HepG2 (cell line): ENCODE measurements at regions not wholly inside any gene's neighbourhood (a gene's known extent, or its start where the extent isn't known, plus 50 kb on each side); places are given as distances from the start of the nearest gene placed in this dataset.

Experiments used
- ARNTL ChIP-seq: sonication (generic); formaldehyde crosslinking; IDR thresholded peaks from 2 replicates; pipeline ENCODE4 v1.4.0; 2020; ENCODE audit warnings: mild to moderate bottlenecking, missing genetic modification reagents
- BRD4 ChIP-seq: sonication (generic); formaldehyde crosslinking; IDR thresholded peaks from 2 replicates; pipeline ENCODE4 v1.4.0; 2020; ENCODE audit warnings: missing genetic modification reagents
- HES4 ChIP-seq: sonication (generic); formaldehyde crosslinking; IDR thresholded peaks from 2 replicates; pipeline ENCODE4 v1.9.0; 2021; ENCODE audit warnings: mild to moderate bottlenecking, missing genetic modification reagents, borderline replicate concordance
- HNRNPL ChIP-seq: fragments of 200-400 bp; formaldehyde crosslinking; IDR thresholded peaks from 2 replicates; pipeline ENCODE4 v1.6.1; 2017; ENCODE audit warnings: mild to moderate bottlenecking, low read depth, low read length
- IRX3 ChIP-seq: sonication (generic); formaldehyde crosslinking; IDR thresholded peaks from 2 replicates; pipeline ENCODE4 v1.8.1; 2023; ENCODE audit warnings: mild to moderate bottlenecking, low read depth, missing genetic modification reagents, borderline replicate concordance
- JARID2 ChIP-seq: sonication (generic); formaldehyde crosslinking; IDR thresholded peaks from 2 replicates; pipeline ENCODE4 v1.8.1; 2023; ENCODE audit warnings: missing genetic modification reagents, inconsistent platforms; ENCODE audit not compliant: insufficient replicate concordance
- KLF9 ChIP-seq: IDR thresholded peaks from 2 replicates; pipeline ENCODE4 v1.6.1; 2016; ENCODE audit warnings: low read depth
- MBD4 ChIP-seq: IDR thresholded peaks from 2 replicates; pipeline ENCODE4 v1.6.1; 2012; ENCODE audit warnings: low read length, inconsistent platforms, borderline replicate concordance
- MTA3 ChIP-seq: sonication (generic); formaldehyde crosslinking; IDR thresholded peaks from 2 replicates; pipeline ENCODE4 v1.4.0; 2020; ENCODE audit warnings: missing genetic modification reagents
- NFKB2 ChIP-seq: sonication (generic); formaldehyde crosslinking; IDR thresholded peaks from 2 replicates; pipeline ENCODE4 v1.4.0; 2020; ENCODE audit warnings: missing genetic modification reagents, borderline replicate concordance
- NFYC ChIP-seq: IDR thresholded peaks from 2 replicates; pipeline ENCODE4 v1.6.1; 2016; ENCODE audit warnings: missing genetic modification reagents, missing compliant biosample characterization
- NKX3-1 ChIP-seq: sonication (generic); formaldehyde crosslinking; IDR thresholded peaks from 2 replicates; pipeline ENCODE4 v1.5.0; 2020; ENCODE audit warnings: missing genetic modification reagents
- NRL ChIP-seq: sonication (generic); formaldehyde crosslinking; IDR thresholded peaks from 2 replicates; pipeline ENCODE4 v1.5.0; 2020; ENCODE audit warnings: missing genetic modification reagents, mild to moderate bottlenecking, moderate library complexity, borderline replicate concordance
- POLR2G ChIP-seq: fragments of 200-400 bp; formaldehyde crosslinking; IDR thresholded peaks from 2 replicates; pipeline ENCODE4 v1.6.1; 2018; ENCODE audit warnings: mild to moderate bottlenecking, low read depth, low read length, moderate library complexity
- RBM22 ChIP-seq: fragments of 200-400 bp; formaldehyde crosslinking; optimal IDR thresholded peaks from 2 replicates; pipeline ENCODE3; 2017; ENCODE audit warnings: mild to moderate bottlenecking, low read length, moderate library complexity
- SMAD9 ChIP-seq: sonication (generic); formaldehyde crosslinking; IDR thresholded peaks from 2 replicates; pipeline ENCODE4 v1.5.1; 2020; ENCODE audit warnings: mild to moderate bottlenecking, missing genetic modification reagents
- SMC3 ChIP-seq: IDR thresholded peaks from 2 replicates; pipeline ENCODE4 v1.6.1; 2011; ENCODE audit warnings: low read length, improper control_type of control experiment
- U2AF2 ChIP-seq: fragments of 200-400 bp; formaldehyde crosslinking; IDR thresholded peaks from 2 replicates; pipeline ENCODE4 v1.6.1; 2017; ENCODE audit warnings: low read depth, mild to moderate bottlenecking, low read length
- YEATS2 ChIP-seq: sonication (generic); formaldehyde crosslinking; IDR thresholded peaks from 2 replicates; pipeline ENCODE4 v1.4.0; 2020; ENCODE audit warnings: missing genetic modification reagents, borderline replicate concordance
- ZBTB7A ChIP-seq: sonication (generic); formaldehyde crosslinking; IDR thresholded peaks from 2 replicates; pipeline ENCODE4 v1.8.0; 2022; ENCODE audit warnings: mild to moderate bottlenecking, missing genetic modification reagents
- ZFAT ChIP-seq: sonication (generic); formaldehyde crosslinking; conservative IDR thresholded peaks from 2 replicates; pipeline ENCODE4 v1.8.1; 2023; ENCODE audit warnings: missing genetic modification reagents, inconsistent platforms
- ZFP82 ChIP-seq: sonication (generic); formaldehyde crosslinking; IDR thresholded peaks from 2 replicates; pipeline ENCODE4 v1.5.1; 2020; ENCODE audit warnings: mild to moderate bottlenecking, missing genetic modification reagents, borderline replicate concordance
- ZFX ChIP-seq: sonication (generic); formaldehyde crosslinking; IDR thresholded peaks from 2 replicates; pipeline ENCODE4 v1.4.0; 2020; ENCODE audit warnings: mild to moderate bottlenecking, low read depth, missing genetic modification reagents, moderate library complexity
- ZNF12 ChIP-seq: sonication (generic); formaldehyde crosslinking; IDR thresholded peaks from 2 replicates; pipeline ENCODE4 v1.5.0; 2020; ENCODE audit warnings: missing genetic modification reagents
- ZNF296 ChIP-seq: sonication (generic); formaldehyde crosslinking; conservative IDR thresholded peaks from 2 replicates; pipeline ENCODE4 v1.5.0; 2020; ENCODE audit warnings: mild to moderate bottlenecking, missing genetic modification reagents
- ZNF33A ChIP-seq: sonication (generic); formaldehyde crosslinking; IDR thresholded peaks from 2 replicates; pipeline ENCODE4 v1.5.1; 2020; ENCODE audit warnings: missing genetic modification reagents, mild to moderate bottlenecking, moderate library complexity, borderline replicate concordance
- ZNF501 ChIP-seq: sonication (generic); formaldehyde crosslinking; IDR thresholded peaks from 2 replicates; pipeline ENCODE4 v1.5.1; 2020; ENCODE audit warnings: mild to moderate bottlenecking, moderate library complexity, missing genetic modification reagents
- ZNF780A ChIP-seq: sonication (generic); formaldehyde crosslinking; IDR thresholded peaks from 2 replicates; pipeline ENCODE4 v1.8.0; 2022; ENCODE audit warnings: mild to moderate bottlenecking, missing genetic modification reagents, moderate library complexity
- ZNF850 ChIP-seq: sonication (generic); formaldehyde crosslinking; conservative IDR thresholded peaks from 2 replicates; pipeline ENCODE4 v1.9.0; 2021; ENCODE audit warnings: mild to moderate bottlenecking, missing genetic modification reagents
- ZNF879 ChIP-seq: sonication (generic); formaldehyde crosslinking; IDR thresholded peaks from 2 replicates; pipeline ENCODE4 v1.8.1; 2023; ENCODE audit warnings: missing genetic modification reagents
- TF ChIP-seq, protein P1 (sequence below): sonication (generic); formaldehyde crosslinking; IDR thresholded peaks from 2 replicates; pipeline ENCODE4 v1.8.1; 2023; ENCODE audit warnings: mild to moderate bottlenecking, missing genetic modification reagents
- TF ChIP-seq, protein P2 (sequence below): sonication (generic); formaldehyde crosslinking; IDR thresholded peaks from 2 replicates; pipeline ENCODE4 v1.5.1; 2020; ENCODE audit warnings: mild to moderate bottlenecking, missing genetic modification reagents, moderate library complexity

DNA sequence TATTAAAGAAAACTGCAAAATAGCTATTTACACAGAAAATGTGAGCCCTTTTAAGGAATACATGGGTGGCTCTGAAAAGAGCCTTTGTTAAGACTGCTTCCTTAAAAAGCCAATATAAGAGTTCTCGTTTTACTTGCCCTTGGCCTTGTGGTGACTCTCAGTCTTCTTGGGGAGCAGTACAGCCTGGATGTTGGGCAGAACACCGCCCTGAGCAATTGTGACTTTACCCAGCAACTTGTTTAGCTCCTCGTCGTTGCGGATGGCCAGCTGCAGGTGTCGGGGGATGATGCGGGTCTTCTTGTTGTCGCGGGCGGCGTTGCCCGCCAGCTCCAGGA, 111.5 kb downstream of the HFE start (continued):
- TF ChIP-seq MTA3 (CRISPR knock-in tag) = no peak
- 0 out of 2 replicates have a peak, but pooled peaks have one; percentile 68 for TF ChIP-seq ZNF879
- TF ChIP-seq ZNF850 = 0 out of 2 replicates have a peak, but pooled peaks have one; percentile 34
- TF ChIP-seq ZFX (CRISPR knock-in tag) = no peak
- TF ChIP-seq NFKB2 (CRISPR knock-in tag) = 0 out of 2 replicates have a peak, but pooled peaks have one; percentile 42
- 0 out of 2 replicates have a peak, but pooled peaks have one; percentile 64 for TF ChIP-seq BRD4 (CRISPR knock-in tag)
- TF ChIP-seq ZNF33A (CRISPR knock-in tag) = 0 out of 2 replicates have a peak, but pooled peaks have one; percentile 87
- no peak for TF ChIP-seq ARNTL (CRISPR knock-in tag)
- TF ChIP-seq ZNF501 (CRISPR knock-in tag) = no peak
- no peak for TF ChIP-seq MBD4
- 0 out of 2 replicates have a peak, but pooled peaks have one; percentile 17 for TF ChIP-seq YEATS2 (CRISPR knock-in tag)
- TF ChIP-seq ZNF780A (CRISPR knock-in tag) = 0 out of 2 replicates have a peak, but pooled peaks have one; percentile 21
- no peak for TF ChIP-seq NKX3-1
- TF ChIP-seq, protein P1, sequence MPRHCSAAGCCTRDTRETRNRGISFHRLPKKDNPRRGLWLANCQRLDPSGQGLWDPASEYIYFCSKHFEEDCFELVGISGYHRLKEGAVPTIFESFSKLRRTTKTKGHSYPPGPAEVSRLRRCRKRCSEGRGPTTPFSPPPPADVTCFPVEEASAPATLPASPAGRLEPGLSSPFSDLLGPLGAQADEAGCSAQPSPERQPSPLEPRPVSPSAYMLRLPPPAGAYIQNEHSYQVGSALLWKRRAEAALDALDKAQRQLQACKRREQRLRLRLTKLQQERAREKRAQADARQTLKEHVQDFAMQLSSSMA (CRISPR knock-in tag) = 0 out of 2 replicates have a peak, but pooled peaks have one; percentile 22
- TF ChIP-seq HNRNPL = peak; percentile 15; the same call in 1 of the 2 replicates
- 0 out of 2 replicates have a peak, but pooled peaks have one; percentile 20 for TF ChIP-seq POLR2G
- TF ChIP-seq ZFAT (CRISPR knock-in tag) = 0 out of 2 replicates have a peak, but pooled peaks have one; percentile 5
- TF ChIP-seq, protein P2, sequence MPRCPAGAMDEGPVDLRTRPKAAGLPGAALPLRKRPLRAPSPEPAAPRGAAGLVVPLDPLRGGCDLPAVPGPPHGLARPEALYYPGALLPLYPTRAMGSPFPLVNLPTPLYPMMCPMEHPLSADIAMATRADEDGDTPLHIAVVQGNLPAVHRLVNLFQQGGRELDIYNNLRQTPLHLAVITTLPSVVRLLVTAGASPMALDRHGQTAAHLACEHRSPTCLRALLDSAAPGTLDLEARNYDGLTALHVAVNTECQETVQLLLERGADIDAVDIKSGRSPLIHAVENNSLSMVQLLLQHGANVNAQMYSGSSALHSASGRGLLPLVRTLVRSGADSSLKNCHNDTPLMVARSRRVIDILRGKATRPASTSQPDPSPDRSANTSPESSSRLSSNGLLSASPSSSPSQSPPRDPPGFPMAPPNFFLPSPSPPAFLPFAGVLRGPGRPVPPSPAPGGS (CRISPR knock-in tag) = peak; percentile 12; the same call in 1 of the 2 replicates
- TF ChIP-seq ZNF296 (CRISPR knock-in tag) = 0 out of 2 replicates have a peak, but pooled peaks have one; percentile 60
- TF ChIP-seq RBM22 = peak; percentile 30
- TF ChIP-seq SMAD9 (CRISPR knock-in tag) = 0 out of 2 replicates have a peak, but pooled peaks have one; percentile 34
- peak; percentile 84 for TF ChIP-seq ZFP82 (CRISPR knock-in tag)
- 0 out of 2 replicates have a peak, but pooled peaks have one; percentile 36 for TF ChIP-seq ZBTB7A (CRISPR knock-in tag)
- no peak for TF ChIP-seq KLF9 (CRISPR knock-in tag)
- no peak for TF ChIP-seq ZNF12
- TF ChIP-seq U2AF2 = no peak
- TF ChIP-seq IRX3 (CRISPR knock-in tag) = 0 out of 2 replicates have a peak, but pooled peaks have one; percentile 6
- TF ChIP-seq HES4 = 0 out of 2 replicates have a peak, but pooled peaks have one; percentile 62
- peak; percentile 88; the same call in 1 of the 2 replicates for TF ChIP-seq NRL (CRISPR knock-in tag)
- TF ChIP-seq SMC3 = no peak
- no peak for TF ChIP-seq JARID2 (CRISPR knock-in tag)
- no peak for TF ChIP-seq NFYC
